Vagina (tissue), 2 donors: ENCODE measurements at regions not wholly inside any gene's neighbourhood (a gene's known extent, or its start where the extent isn't known, plus 50 kb on each side); places are given as distances from the start of the nearest gene placed in this dataset.

Experiments
- DNase-seq, 2 donors: peaks; one replicate each; pipeline ENCODE4 v3.0.0-alpha.2; 2017; ENCODE audit errors: extremely low spot score in 2 of 2
- H3K27ac ChIP-seq: fragments of 200-600 bp; sonication (generic); one replicate; pipeline ENCODE4 v1.5.1; 2019
- H3K27me3 ChIP-seq: fragments of 200-600 bp; sonication (generic); one replicate; pipeline ENCODE4 v1.5.1; 2019
- H3K36me3 ChIP-seq, 2 donors: fragments of 200-600 bp; sonication (generic); one replicate each; pipeline ENCODE4 v1.5.1; 2017 to 2019
- H3K4me1 ChIP-seq: fragments of 200-600 bp; sonication (generic); one replicate; pipeline ENCODE4 v1.5.1; 2019
- H3K4me3 ChIP-seq, 2 donors: fragments of 200-600 bp; sonication (generic); 1 replicate in 1 of 2; 2 replicates in 1 of 2; pipeline ENCODE4 v1.5.1; 2016 to 2019
- H3K9me3 ChIP-seq: fragments of 200-600 bp; sonication (generic); one replicate; pipeline ENCODE4 v1.5.1; 2019
- CTCF ChIP-seq, 3 experiments: fragments of 450-650 bp in 2 of 3; fragments of 200-600 bp in 1 of 3; sonication (generic) in 1 of 3; IDR thresholded peaks; one replicate each; pipeline ENCODE4 v1.5.1; 2017 to 2019; ENCODE audit warnings: antibody characterized with exemption in 3 of 3, mild to moderate bottlenecking in 2 of 3, moderate library complexity in 2 of 3
- POLR2A ChIP-seq, 2 donors: fragments of 450-650 bp; IDR thresholded peaks; one replicate each; pipeline ENCODE4 v1.6.1; 2017; ENCODE audit warnings: antibody characterized with exemption in 2 of 2, mild to moderate bottlenecking in 2 of 2, moderate library complexity in 2 of 2
- POLR2AphosphoS5 ChIP-seq, 2 donors: sonication (generic); formaldehyde crosslinking; IDR thresholded peaks; one replicate each; pipeline ENCODE4 v1.9.0; 2017; ENCODE audit warnings: antibody characterized with exemption in 2 of 2, mild to moderate bottlenecking in 2 of 2, low read depth in 1 of 2; ENCODE audit not compliant: insufficient read depth in 1 of 2
- intact Hi-C: fragments of 100-400 bp; cut with DNase I; formaldehyde crosslinking; loops from one replicate; pipeline ENCODE4 v1.15.1; 2023

DNA sequence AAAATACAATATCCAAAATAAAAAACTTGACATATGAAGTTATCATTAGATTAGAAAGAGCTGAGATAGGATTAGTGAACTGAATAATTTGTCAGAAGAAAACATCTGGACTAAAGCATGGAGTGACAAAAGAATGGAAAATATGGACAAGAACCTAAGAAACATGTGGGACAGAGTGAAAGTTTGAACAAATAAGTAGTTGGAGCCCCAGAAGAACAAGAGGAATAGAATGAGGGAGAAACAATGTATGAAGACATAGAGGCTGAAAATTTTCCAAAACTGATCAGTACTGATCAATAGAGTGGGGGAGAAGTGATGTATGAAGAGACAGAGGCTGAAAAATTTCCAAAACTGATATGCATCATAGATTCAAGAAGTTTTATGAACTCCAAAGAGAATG is 170.6 kb upstream of the CRY1 start:
- H3K4me3 ChIP-seq = no peak overlapping the region
- no peak for TF ChIP-seq CTCF (IDR thresholded peaks at IDR 0.05)
- TF ChIP-seq POLR2A (IDR thresholded peaks at IDR 0.05) = no peak
- no peak for TF ChIP-seq POLR2AphosphoS5 (IDR thresholded peaks at IDR 0.05; ENCODE audit: insufficient read depth in 1 of 2, low read depth in 1 of 2)
- intact Hi-C loops = no loop called here
- no peak for DNase-seq
- H3K36me3 ChIP-seq = no peaks in the 10 kb centered on the region
- no peaks in the 10 kb centered on the region for H3K4me1 ChIP-seq
- no peaks in the 10 kb centered on the region for H3K27me3 ChIP-seq
- H3K27ac ChIP-seq = no peak overlapping the region
- no peaks in the 10 kb centered on the region for H3K9me3 ChIP-seq

DNA sequence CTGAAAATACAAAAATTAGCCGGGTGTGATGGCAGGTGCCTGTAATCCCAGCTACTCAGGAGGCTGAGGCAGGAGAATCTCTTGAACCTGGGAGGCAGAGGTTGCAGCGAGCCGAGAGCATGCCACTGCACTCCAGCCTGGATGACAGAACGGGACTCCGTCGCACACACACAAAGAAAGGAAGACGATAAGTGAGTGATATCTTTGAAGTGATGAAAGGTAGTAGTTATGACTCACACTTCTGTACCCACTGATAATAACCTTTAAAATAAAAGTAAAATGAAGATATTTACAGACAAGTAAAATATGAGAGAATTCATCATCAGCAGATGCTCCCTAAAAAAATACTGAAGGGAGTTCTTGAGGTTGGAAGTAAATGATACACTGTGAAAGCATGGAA is 171.3 kb upstream of the CRY1 start:
- Histone ChIP-seq H3K4me1 (no peaks in the 10 kb centered on the region), H3K9me3 (no peaks in the 10 kb centered on the region), H3K27me3 (no peaks in the 10 kb centered on the region), H3K27ac (no peak overlapping the region), H3K36me3 (no peaks in the 10 kb centered on the region), H3K4me3 (no peak overlapping the region)
- DNase-seq = no peak
- TF ChIP-seq POLR2AphosphoS5 (IDR thresholded peaks at IDR 0.05; ENCODE audit: insufficient read depth in 1 of 2, low read depth in 1 of 2) (no peak), CTCF (IDR thresholded peaks at IDR 0.05) (no peak), POLR2A (IDR thresholded peaks at IDR 0.05) (no peak)
- intact Hi-C loops = no loop called here

GRCh38 chr12:107267604-107268003 is 174.3 kb upstream of the CRY1 start:
- H3K27me3 ChIP-seq = no peaks in the 10 kb centered on the region
- TF ChIP-seq POLR2AphosphoS5 (IDR thresholded peaks at IDR 0.05; ENCODE audit: insufficient read depth in 1 of 2, low read depth in 1 of 2) (no peak), POLR2A (IDR thresholded peaks at IDR 0.05) (no peak), CTCF (IDR thresholded peaks at IDR 0.05) (no peak)
- intact Hi-C loops = no loop called here
- DNase-seq = no peak
- no peak overlapping the region for H3K4me3 ChIP-seq
- no peaks in the 10 kb centered on the region for H3K36me3 ChIP-seq
- no peak overlapping the region for H3K27ac ChIP-seq
- H3K4me1 ChIP-seq = no peaks in the 10 kb centered on the region
- no peaks in the 10 kb centered on the region for H3K9me3 ChIP-seq

GRCh38 chr12:107271523-107271922 is 178.2 kb upstream of the CRY1 start:
- Histone ChIP-seq H3K36me3 (no peaks in the 10 kb centered on the region), H3K9me3 (no peaks in the 10 kb centered on the region), H3K4me3 (no peak overlapping the region), H3K27ac (no peak overlapping the region), H3K27me3 (no peaks in the 10 kb centered on the region), H3K4me1 (no peaks in the 10 kb centered on the region)
- TF ChIP-seq POLR2A (IDR thresholded peaks at IDR 0.05) (no peak), CTCF (IDR thresholded peaks at IDR 0.05) (no peak), POLR2AphosphoS5 (IDR thresholded peaks at IDR 0.05; ENCODE audit: insufficient read depth in 1 of 2, low read depth in 1 of 2) (no peak)
- no peak for DNase-seq
- intact Hi-C loops = no loop called here

DNA sequence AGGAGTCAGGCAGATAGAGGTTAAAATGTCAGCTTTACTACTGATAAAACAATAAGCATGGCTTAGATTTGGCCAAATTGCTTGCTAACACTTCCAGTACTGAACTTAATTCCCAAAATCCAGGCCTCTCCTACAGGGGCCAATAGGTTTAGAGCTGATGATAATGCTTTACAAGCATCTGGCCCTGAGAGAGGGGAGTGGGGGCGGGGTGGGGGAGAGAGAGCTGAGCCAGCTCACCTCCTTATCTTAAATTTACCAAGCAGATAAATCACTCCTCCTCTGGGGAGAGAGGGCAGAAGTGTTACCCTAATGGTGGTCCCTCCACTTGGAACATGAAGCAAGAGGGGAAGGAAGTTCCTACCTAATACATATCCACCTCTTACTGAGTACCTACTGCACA is 182.2 kb upstream of the CRY1 start:
- DNase-seq = no peak
- TF ChIP-seq POLR2AphosphoS5 (IDR thresholded peaks at IDR 0.05; ENCODE audit: insufficient read depth in 1 of 2, low read depth in 1 of 2) (no peak), CTCF (IDR thresholded peaks at IDR 0.05) (no peak)
- no peaks in the 10 kb centered on the region for H3K4me1 ChIP-seq
- H3K4me3 ChIP-seq = no peak overlapping the region
- no peak overlapping the region for H3K27ac ChIP-seq
- no peaks in the 10 kb centered on the region for H3K36me3 ChIP-seq
- no peaks in the 10 kb centered on the region for H3K27me3 ChIP-seq
- H3K9me3 ChIP-seq = no peaks in the 10 kb centered on the region
- intact Hi-C loops = no loop called here
